GM12864 (cell line): ENCODE measurements at regions not wholly inside any gene's neighbourhood (a gene's known extent, or its start where the extent isn't known, plus 50 kb on each side); places are given as distances from the start of the nearest gene placed in this dataset.
"Not testable (repeated sequence)": the region's sequence is repeated elsewhere in the genome, so short reads cannot be mapped to it uniquely, and the experiment has no call there.

Experiments used
- DNase-seq: peaks from one replicate; pipeline ENCODE4 v3.0.0-alpha.2; 2011; ENCODE audit warnings: low read depth
- H3K4me3 ChIP-seq: 2 replicates; pipeline ENCODE4 v1.5.1; 2011; ENCODE audit warnings: mild to moderate bottlenecking, low read depth, low read length, control low read depth
- CTCF ChIP-seq: IDR thresholded peaks from 2 replicates; pipeline ENCODE4 v1.5.1; 2011; ENCODE audit warnings: low read depth, mild to moderate bottlenecking, moderate library complexity, low read length, control low read depth, inconsistent platforms; ENCODE audit errors: missing control alignments

- DNase-seq, result no peak
- no peak overlapping the region for H3K4me3 ChIP-seq
- TF ChIP-seq CTCF, result no peak
Observed at GRCh38 chr7:114795475-114795874, 126.4 kb upstream of the MDFIC start.

- TF ChIP-seq CTCF, result no peak
- no peak for DNase-seq
- no peak overlapping the region for H3K4me3 ChIP-seq
Observed at GRCh38 chr7:114799628-114800028, 122.3 kb upstream of the MDFIC start.

GRCh38 chr7:114802632-114803031 is 119.3 kb upstream of the MDFIC start:
- DNase-seq, result no peak
- no peak for TF ChIP-seq CTCF
- no peak overlapping the region for H3K4me3 ChIP-seq

DNA sequence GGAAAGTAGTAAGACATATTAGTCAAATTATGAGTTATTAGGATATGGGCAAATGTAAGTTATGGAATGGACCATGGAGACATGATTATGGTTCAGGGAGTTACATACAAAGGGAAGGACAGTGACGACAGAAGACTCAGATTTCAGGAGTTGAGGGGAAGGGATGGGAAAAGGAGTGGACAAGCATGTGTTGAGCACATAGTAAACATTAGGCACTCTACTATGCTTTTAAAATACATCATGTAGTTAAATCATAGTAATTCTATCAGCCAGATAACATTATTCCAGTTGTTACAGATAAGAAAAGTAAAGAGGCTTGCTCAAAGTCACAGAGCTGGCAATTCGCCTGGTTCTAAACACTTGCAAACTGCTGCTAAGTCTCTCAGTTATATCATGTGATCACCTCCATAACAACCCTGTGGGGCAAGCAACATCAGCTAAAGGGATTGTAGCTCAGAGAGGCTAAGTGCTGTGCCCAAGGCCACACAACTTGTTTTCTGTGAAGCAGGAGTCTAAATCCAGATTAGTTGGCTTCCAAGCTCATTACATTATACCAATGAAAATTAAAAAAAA is 115.2 kb upstream of the MDFIC start:
- no peak overlapping the region for H3K4me3 ChIP-seq
- TF ChIP-seq CTCF, result no peak
- no peak for DNase-seq

GRCh38 chr7:114812570-114812969 is 109.3 kb upstream of the MDFIC start:
- no peak for TF ChIP-seq CTCF
- no peak overlapping the region for H3K4me3 ChIP-seq
- no peak for DNase-seq

- H3K4me3 ChIP-seq, result no peak overlapping the region
- DNase-seq, result no peak
- TF ChIP-seq CTCF, result no peak
Observed at GRCh38 chr7:114813624-114814023, 108.3 kb upstream of the MDFIC start.

- not testable (repeated sequence) for DNase-seq, H3K4me3 ChIP-seq
Observed at GRCh38 chr7:114817036-114817435, 104.9 kb upstream of the MDFIC start.
